GM06990 (cell line): ENCODE measurements at regions not wholly inside any gene's neighbourhood (a gene's known extent, or its start where the extent isn't known, plus 50 kb on each side); places are given as distances from the start of the nearest gene placed in this dataset.

Source experiments
- DNase-seq: peaks from one replicate; pipeline ENCODE4 v3.0.0-alpha.2; 2011; ENCODE audit not compliant: insufficient read length; ENCODE audit errors: extremely low read depth
- H3K27me3 ChIP-seq: replicated peaks from 2 replicates; pipeline ENCODE4 v1.6.0; 2011; ENCODE audit warnings: low read length; ENCODE audit not compliant: control insufficient read depth, insufficient read depth
- H3K36me3 ChIP-seq: 2 replicates; pipeline ENCODE4 v1.5.1; 2011; ENCODE audit warnings: low read length; ENCODE audit not compliant: control insufficient read depth, insufficient read depth
- H3K4me3 ChIP-seq: replicated peaks from 2 replicates; pipeline ENCODE4 v1.5.1; 2011; ENCODE audit warnings: low read depth, mild to moderate bottlenecking, control low read depth, low read length
- TF ChIP-seq, protein P1 (sequence below): IDR thresholded peaks from 2 replicates; pipeline ENCODE4 v1.5.1; 2011; ENCODE audit warnings: low read length, control low read depth, mild to moderate bottlenecking, inconsistent platforms; ENCODE audit not compliant: insufficient read depth, poor library complexity, severe bottlenecking

DNA sequence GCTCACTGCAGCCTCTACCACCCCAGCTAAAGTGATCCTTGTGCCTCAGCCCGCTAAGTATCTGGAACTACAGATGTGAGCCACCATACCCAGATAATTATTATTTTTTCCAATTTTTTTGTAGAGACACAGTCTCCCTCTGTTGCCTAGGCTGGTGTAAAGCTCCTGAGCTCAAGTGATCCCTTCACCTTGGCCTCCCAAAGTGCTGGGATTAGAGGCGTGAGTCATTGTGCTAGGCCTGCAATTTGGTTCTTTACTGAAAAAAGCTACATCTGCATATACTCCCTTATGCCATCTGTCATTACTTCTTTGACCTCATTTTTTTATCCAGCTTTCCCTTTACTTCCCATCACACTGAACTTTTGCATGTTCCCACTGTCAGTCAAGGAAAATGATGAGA is 2012.4 kb upstream of the IGFBP7 start:
- no peaks in the 10 kb centered on the region for H3K36me3 ChIP-seq
- TF ChIP-seq, protein P1, sequence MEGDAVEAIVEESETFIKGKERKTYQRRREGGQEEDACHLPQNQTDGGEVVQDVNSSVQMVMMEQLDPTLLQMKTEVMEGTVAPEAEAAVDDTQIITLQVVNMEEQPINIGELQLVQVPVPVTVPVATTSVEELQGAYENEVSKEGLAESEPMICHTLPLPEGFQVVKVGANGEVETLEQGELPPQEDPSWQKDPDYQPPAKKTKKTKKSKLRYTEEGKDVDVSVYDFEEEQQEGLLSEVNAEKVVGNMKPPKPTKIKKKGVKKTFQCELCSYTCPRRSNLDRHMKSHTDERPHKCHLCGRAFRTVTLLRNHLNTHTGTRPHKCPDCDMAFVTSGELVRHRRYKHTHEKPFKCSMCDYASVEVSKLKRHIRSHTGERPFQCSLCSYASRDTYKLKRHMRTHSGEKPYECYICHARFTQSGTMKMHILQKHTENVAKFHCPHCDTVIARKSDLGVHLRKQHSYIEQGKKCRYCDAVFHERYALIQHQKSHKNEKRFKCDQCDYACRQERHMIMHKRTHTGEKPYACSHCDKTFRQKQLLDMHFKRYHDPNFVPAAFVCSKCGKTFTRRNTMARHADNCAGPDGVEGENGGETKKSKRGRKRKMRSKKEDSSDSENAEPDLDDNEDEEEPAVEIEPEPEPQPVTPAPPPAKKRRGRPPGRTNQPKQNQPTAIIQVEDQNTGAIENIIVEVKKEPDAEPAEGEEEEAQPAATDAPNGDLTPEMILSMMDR = no peak
- DNase-seq = no peak
- H3K4me3 ChIP-seq = no peak overlapping the region
- H3K27me3 ChIP-seq = no peaks in the 10 kb centered on the region

DNA sequence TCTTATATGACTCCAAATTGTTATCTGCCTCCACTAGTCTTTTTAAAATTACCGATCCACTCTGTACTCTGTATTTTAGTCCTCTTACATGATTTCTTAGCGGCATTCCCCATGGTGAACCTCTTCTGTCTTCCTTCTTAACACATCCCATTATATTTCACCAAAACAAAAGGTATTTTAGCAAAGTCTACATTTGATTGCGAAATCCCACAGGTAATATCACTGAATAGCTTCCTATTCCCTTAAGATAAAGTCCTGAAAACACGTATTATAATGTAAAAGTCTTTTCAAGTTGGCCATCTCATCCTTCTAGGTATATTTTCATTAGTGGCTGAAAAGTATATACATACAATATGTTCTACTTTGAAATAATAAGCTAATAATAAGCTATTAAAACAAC is 2016.0 kb upstream of the IGFBP7 start:
- TF ChIP-seq, protein P1 = no peak
- Histone ChIP-seq H3K27me3 (no peaks in the 10 kb centered on the region), H3K4me3 (no peak overlapping the region), H3K36me3 (no peaks in the 10 kb centered on the region)
- no peak for DNase-seq

DNA sequence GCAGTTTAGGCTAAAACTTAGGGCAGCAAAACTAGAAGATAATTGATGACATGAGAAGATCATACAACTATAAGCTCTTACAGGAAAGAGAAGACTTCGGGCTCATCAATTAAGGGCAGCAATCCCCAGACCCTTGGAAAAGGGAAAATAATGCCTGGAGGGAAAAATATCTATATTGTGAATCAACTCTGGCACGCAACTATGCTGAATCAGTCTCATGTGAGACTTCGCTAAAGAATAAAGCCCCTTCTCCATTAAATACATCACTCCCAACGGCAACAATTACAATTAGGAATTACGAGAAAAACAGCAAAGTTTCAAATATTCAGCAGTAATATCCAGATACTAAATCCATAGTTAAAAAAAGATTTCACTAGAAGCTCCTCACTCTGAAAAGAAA is 2016.8 kb upstream of the IGFBP7 start:
- Histone ChIP-seq H3K4me3 (no peak overlapping the region), H3K27me3 (no peaks in the 10 kb centered on the region), H3K36me3 (no peaks in the 10 kb centered on the region)
- no peak for DNase-seq
- TF ChIP-seq, protein P1 = no peak

DNA sequence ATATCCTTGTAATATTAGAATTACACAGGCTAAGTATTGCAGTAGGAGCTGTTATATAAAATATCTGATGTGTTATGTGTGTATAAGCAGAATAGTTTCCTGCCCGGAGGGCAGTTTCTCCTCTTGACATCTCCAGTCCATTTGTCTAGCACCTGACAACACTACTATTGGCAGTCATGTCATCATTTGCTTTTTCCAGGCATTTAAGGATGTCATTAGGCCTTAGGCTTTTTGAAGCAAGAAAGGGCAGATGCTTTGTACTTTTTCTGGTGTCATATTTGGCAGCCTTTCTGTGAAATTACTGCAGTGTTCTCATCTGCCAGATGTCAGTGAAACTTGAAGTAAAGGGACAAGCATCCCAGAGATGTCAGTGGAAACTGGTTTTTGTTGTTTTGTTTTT is 2017.6 kb upstream of the IGFBP7 start:
- Histone ChIP-seq H3K27me3 (no peaks in the 10 kb centered on the region), H3K36me3 (no peaks in the 10 kb centered on the region)
- TF ChIP-seq, protein P1 = no peak

DNA sequence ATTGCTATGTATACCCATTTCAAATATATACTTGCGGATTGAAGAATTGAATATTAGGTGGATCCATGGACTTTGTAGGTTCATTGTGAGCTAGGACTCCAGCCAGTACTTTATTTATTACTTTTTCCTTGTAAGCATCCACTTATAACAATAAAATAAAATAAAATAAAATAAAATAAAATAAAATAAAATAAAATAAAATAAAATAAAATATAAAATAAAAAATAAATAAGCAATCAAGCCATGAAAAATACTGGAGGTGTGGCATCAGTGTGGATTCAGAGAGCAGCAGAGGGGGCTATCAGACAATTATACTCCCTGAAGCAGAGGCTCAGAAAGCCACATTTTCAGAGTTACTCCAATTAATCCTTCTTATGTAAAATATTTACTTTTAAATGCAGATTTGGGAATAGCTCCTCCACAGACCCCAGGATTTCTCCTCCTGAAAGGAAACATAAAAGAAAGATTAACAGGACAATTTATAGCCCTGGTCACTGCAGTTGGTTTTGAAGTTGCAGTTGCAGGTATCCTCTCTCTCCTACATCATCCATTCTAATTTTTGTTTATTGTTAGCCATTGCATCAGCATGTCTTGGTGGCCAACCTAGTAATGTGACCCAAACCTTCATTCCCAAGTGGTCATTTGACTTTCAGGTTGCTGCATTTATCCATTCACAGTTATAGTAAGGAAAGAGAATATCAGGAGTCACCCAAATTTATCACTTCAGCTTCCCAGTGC is 2025.2 kb upstream of the IGFBP7 start:
- H3K36me3 ChIP-seq = no peaks in the 10 kb centered on the region
- H3K4me3 ChIP-seq = no peak overlapping the region
- no peaks in the 10 kb centered on the region for H3K27me3 ChIP-seq
- TF ChIP-seq, protein P1 = no peak
- DNase-seq = no peak

More for the DNA sequence above, 2017.6 kb upstream of the IGFBP7 start:
- no peak overlapping the region for H3K4me3 ChIP-seq
- DNase-seq = no peak

DNA sequence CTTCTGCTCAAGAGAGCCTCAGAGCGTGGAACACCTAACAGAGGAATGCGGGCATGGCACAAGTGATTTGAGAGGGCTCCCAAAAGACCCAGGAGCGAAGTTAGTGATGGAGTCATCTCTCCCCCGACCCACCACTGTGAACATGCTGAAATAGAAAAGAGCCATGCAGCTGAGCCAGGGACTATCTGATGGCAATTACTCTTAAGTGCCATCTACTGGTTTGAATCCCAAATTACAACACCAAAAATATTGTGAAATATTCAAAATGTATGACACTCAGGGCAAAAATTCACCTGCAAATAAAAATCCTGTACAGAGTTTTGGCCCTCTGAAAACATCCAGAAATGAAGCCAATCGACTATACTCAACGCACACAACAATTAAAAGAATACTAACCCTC is 2038.9 kb upstream of the ADGRL3 start:
- no peak overlapping the region for H3K4me3 ChIP-seq
- no peaks in the 10 kb centered on the region for H3K36me3 ChIP-seq
- H3K27me3 ChIP-seq = no peaks in the 10 kb centered on the region
- no peak for DNase-seq
- TF ChIP-seq, protein P1 = no peak
